Activated naive CD8-positive, alpha-beta T cell treated with anti-CD3 and anti-CD28 coated beads, Interleukin-2, amount 50 U/mL, for 24 hours (primary cell): ENCODE measurements at regions not wholly inside any gene's neighbourhood (a gene's known extent, or its start where the extent isn't known, plus 50 kb on each side); places are given as distances from the start of the nearest gene placed in this dataset.

Source experiments
- ATAC-seq: fragments of 150-1000 bp; cut with Tn5 transposase; one replicate; pipeline ENCODE4 v1.10.0; 2021
- DNase-seq: peaks from one replicate; pipeline ENCODE4 v3.0.0; 2021
- H3K27ac Mint-ChIP-seq: one replicate; pipeline ENCODE4 v1.8.0; 2021; ENCODE audit warnings: mild to moderate bottlenecking, mixed read lengths
- H3K27me3 Mint-ChIP-seq: one replicate; pipeline ENCODE4 v1.8.0; 2021; ENCODE audit warnings: mixed read lengths
- H3K36me3 Mint-ChIP-seq: one replicate; pipeline ENCODE4 v1.8.0; 2021; ENCODE audit warnings: low read depth, mixed read lengths
- H3K4me1 Mint-ChIP-seq: one replicate; pipeline ENCODE4 v1.8.0; 2021; ENCODE audit warnings: mixed read lengths
- H3K4me3 Mint-ChIP-seq: one replicate; pipeline ENCODE4 v1.8.0; 2021; ENCODE audit warnings: mild to moderate bottlenecking, moderate library complexity, mixed read lengths
- H3K9me3 Mint-ChIP-seq: one replicate; pipeline ENCODE4 v1.8.0; 2021; ENCODE audit warnings: mixed read lengths

- no peaks in the 10 kb centered on the region for H3K4me1 Mint-ChIP-seq
- ATAC-seq = no peak
Observed at GRCh38 chr14:104526723-104527645, 52.6 kb upstream of the C14orf180 start.

DNA sequence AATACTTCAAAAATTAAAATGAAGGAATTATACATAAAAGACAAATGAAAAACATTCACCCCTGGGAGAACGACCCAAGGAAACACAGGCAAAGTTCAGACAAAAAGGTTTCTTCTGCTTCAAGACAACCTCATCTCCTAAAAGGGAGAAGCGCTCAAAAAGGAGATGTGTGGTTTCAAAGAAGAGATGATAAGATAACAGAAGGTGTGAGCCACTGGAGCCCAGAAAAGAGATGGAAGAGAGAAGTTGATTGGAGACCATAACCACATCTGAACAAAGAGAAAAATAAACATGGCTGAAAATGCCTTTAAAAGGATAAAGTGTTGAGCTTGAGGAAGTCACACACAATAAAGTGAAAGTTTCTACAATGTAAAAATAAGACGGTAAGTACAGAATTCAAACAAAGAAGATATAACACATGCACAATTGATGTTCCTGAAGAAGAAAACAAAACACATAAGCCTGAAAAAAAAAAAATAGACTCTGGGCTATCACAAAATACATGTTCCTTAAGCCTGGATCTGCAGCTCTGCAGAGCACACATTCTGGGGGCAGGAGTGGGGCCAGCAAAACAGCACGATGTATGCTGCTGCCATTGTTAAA is 51.6 kb upstream of the C14orf180 start:
- ATAC-seq (no peak), DNase-seq (no peak)
- Mint-ChIP-seq H3K4me3 (no peak overlapping the region), H3K27me3 (peaks cover 8% of the 10 kb centered on the region), H3K36me3 (no peaks in the 10 kb centered on the region), H3K9me3 (peaks cover 23% of the 10 kb centered on the region), H3K4me1 (no peaks in the 10 kb centered on the region), H3K27ac (no peak overlapping the region)

More at GRCh38 chr14:104526723-104527645, 52.6 kb upstream of the C14orf180 start:
- Mint-ChIP-seq H3K27me3 (peaks cover 4% of the 10 kb centered on the region), H3K9me3 (peaks cover 23% of the 10 kb centered on the region), H3K27ac (no peak overlapping the region), H3K4me3 (no peak overlapping the region), H3K36me3 (no peaks in the 10 kb centered on the region)
- DNase-seq = no peak

DNA sequence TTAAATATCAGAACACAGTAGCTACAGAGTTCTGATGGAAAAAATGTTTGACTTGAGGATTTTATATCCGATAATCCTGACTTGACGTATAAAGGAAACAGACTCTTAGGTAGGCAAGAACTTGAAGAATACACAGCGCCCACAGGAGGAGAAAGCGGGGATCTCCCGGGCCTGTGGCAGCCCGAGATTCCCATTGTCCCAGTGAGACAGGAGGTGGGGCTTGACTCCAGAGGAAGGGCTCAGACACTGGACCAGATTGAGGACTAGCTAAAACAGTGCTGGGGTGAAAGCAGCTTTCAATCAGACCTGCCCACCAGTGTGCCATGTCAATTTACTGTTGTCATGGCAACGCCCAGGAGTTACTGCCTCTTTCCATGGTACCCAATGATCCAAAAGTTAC is 51.1 kb upstream of the C14orf180 start:
- no peak for DNase-seq
- no peak overlapping the region for H3K27ac Mint-ChIP-seq
- H3K36me3 Mint-ChIP-seq = no peaks in the 10 kb centered on the region
- no peak for ATAC-seq
- no peak overlapping the region for H3K4me3 Mint-ChIP-seq
- H3K4me1 Mint-ChIP-seq = no peaks in the 10 kb centered on the region
- peaks cover 8% of the 10 kb centered on the region for H3K27me3 Mint-ChIP-seq
- peaks cover 23% of the 10 kb centered on the region for H3K9me3 Mint-ChIP-seq
